Suprapubic skin (tissue), 4 donors: ENCODE measurements at regions not wholly inside any gene's neighbourhood (a gene's known extent, or its start where the extent isn't known, plus 50 kb on each side); places are given as distances from the start of the nearest gene placed in this dataset.

ENCODE experiments used
- DNase-seq, 2 donors: peaks; one replicate each; pipeline ENCODE4 v3.0.0-alpha.2; 2019; ENCODE audit warnings: low spot score in 2 of 2
- H3K27ac ChIP-seq: fragments of 200-600 bp; sonication (generic); one replicate; pipeline ENCODE4 v1.5.1; 2019
- H3K27me3 ChIP-seq: fragments of 200-600 bp; sonication (generic); one replicate; pipeline ENCODE4 v1.5.1; 2019
- H3K36me3 ChIP-seq: fragments of 200-600 bp; sonication (generic); one replicate; pipeline ENCODE4 v1.5.1; 2019
- H3K4me1 ChIP-seq: fragments of 200-600 bp; sonication (generic); one replicate; pipeline ENCODE4 v1.5.1; 2019
- H3K4me3 ChIP-seq: fragments of 200-600 bp; sonication (generic); one replicate; pipeline ENCODE4 v1.5.1; 2019; ENCODE audit warnings: mild to moderate bottlenecking
- H3K9me3 ChIP-seq: fragments of 200-600 bp; sonication (generic); one replicate; pipeline ENCODE4 v1.5.1; 2019
- EP300 ChIP-seq: sonication (generic); formaldehyde crosslinking; IDR thresholded peaks from one replicate; pipeline ENCODE4 v1.6.1; 2017; ENCODE audit warnings: antibody characterized with exemption
- POLR2A ChIP-seq, 2 donors: fragments of 450-650 bp; IDR thresholded peaks; one replicate each; pipeline ENCODE4 v1.6.1; 2017; ENCODE audit warnings: antibody characterized with exemption in 2 of 2, mild to moderate bottlenecking in 2 of 2, moderate library complexity in 2 of 2
- POLR2AphosphoS5 ChIP-seq, 3 donors: sonication (generic); formaldehyde crosslinking; IDR thresholded peaks; one replicate each; pipeline ENCODE4 v1.6.1; 2017; ENCODE audit warnings: antibody characterized with exemption in 3 of 3
- WGBS: methylation state at CpG from one replicate; pipeline ENCODE4 v1.1.5; 2018; 5-methylcytosine and 5-hydroxymethylcytosine counted together
- TF ChIP-seq, protein P1 (sequence below), 2 donors: fragments of 200-600 bp in 1 of 2; fragments of 450-650 bp in 1 of 2; sonication (generic) in 1 of 2; IDR thresholded peaks; one replicate each; pipeline ENCODE4 v1.5.1; 2016 to 2019; ENCODE audit warnings: antibody characterized with exemption in 2 of 2, mild to moderate bottlenecking in 1 of 2, moderate library complexity in 1 of 2

DNA sequence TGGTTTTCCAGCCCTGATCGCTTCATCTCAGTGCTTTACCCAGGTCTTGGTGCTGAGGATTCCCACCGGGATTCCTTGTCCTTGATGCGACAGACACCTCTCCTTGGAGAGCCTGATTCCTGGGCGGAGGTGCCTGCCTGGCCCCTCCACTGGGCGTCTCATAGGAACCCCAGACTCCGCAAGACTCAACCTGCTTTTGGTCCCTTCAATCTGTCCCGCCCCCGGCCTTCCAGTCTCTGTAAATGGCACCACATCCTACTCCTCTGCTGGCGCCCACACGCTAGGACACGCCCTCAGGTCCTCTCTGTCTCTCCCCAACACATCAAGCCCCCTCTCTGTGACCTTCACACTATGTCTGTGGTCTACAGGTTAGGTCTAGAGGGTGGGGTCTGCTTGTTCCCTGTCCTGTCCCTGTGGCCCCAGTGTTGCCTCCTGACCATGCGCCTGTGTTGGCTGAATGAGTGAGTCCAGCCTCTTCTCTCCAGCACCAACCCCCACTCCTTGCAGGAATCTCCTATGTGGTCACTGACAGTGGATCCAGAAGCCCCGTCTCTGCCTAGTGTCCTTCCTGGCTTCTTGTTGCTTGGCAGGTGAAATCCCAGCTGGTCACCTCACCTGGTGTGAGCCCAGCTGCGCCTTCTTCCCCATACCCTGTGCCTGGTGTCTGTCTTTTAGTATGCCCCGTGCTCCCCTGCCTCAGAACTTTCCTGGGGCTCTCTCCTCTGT is 119.7 kb upstream of the C1orf174 start:
- no peak for DNase-seq
- TF ChIP-seq POLR2AphosphoS5 (IDR thresholded peaks at IDR 0.05) (no peak), POLR2A (IDR thresholded peaks at IDR 0.05) (no peak), EP300 (no peak)
- TF ChIP-seq, protein P1, sequence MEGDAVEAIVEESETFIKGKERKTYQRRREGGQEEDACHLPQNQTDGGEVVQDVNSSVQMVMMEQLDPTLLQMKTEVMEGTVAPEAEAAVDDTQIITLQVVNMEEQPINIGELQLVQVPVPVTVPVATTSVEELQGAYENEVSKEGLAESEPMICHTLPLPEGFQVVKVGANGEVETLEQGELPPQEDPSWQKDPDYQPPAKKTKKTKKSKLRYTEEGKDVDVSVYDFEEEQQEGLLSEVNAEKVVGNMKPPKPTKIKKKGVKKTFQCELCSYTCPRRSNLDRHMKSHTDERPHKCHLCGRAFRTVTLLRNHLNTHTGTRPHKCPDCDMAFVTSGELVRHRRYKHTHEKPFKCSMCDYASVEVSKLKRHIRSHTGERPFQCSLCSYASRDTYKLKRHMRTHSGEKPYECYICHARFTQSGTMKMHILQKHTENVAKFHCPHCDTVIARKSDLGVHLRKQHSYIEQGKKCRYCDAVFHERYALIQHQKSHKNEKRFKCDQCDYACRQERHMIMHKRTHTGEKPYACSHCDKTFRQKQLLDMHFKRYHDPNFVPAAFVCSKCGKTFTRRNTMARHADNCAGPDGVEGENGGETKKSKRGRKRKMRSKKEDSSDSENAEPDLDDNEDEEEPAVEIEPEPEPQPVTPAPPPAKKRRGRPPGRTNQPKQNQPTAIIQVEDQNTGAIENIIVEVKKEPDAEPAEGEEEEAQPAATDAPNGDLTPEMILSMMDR (IDR thresholded peaks at IDR 0.05): no peak
- Histone ChIP-seq H3K9me3 (no peaks in the 10 kb centered on the region), H3K27me3 (peaks cover 34% of the 10 kb centered on the region), H3K4me3 (no peak overlapping the region), H3K27ac (no peak overlapping the region), H3K36me3 (no peaks in the 10 kb centered on the region), H3K4me1 (no peaks in the 10 kb centered on the region)
- 80% methylated on average over 15 of the region's 15 CpGs for WGBS

- Histone ChIP-seq H3K36me3 (no peaks in the 10 kb centered on the region), H3K27me3 (peaks cover 34% of the 10 kb centered on the region), H3K27ac (no peak overlapping the region), H3K4me1 (no peaks in the 10 kb centered on the region), H3K4me3 (no peak overlapping the region), H3K9me3 (no peaks in the 10 kb centered on the region)
- 72% methylated on average over 9 of the region's 9 CpGs for WGBS
- no peak for DNase-seq
- TF ChIP-seq EP300 (no peak), POLR2A (IDR thresholded peaks at IDR 0.05) (no peak), POLR2AphosphoS5 (IDR thresholded peaks at IDR 0.05) (no peak)
- TF ChIP-seq, protein P1 (IDR thresholded peaks at IDR 0.05): no peak
Observed at GRCh38 chr1:4020449-4020848, 120.4 kb upstream of the C1orf174 start.

DNA sequence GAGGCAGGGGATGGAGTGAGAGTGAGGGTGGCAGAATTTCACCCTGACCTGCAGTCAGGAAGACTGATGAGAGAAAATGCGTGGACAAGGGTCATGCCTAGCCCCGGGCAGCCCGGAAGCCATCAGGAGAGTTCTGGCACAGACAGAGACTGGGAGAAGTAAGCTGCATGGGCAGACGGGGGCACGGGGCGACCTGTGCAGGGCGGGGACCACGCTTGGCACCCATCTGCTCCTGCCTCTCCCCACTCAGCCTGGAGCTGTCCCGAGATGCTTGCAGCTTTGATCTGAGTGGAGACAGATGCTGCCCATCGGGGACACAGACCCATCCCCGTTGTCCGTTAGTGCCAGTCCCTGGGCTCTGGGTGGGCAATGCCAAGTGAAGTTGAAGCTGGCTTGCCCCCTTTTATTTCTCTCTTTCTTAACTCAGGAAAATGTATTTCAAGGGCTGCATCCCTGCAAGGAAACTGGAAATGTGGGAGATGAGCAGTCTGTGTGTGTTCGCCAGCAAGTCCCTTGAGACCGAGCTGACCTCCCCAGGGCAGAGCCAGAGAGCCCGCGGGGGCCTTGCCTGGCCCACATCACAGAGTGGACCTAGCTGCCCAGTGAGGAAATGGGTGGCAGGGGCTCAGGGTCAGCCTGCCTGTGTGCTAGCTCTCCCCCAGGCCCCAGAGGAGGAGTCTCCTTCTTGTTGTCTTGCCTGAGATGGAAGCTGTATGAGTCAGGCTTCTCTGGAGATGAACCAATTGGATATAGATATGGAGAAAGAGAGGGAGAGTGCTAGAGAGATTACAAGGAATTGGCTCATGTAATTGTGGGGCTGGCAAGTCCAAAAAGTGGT is 121.3 kb upstream of the C1orf174 start:
- Histone ChIP-seq H3K4me1 (no peaks in the 10 kb centered on the region), H3K27ac (no peak overlapping the region), H3K4me3 (no peak overlapping the region), H3K27me3 (peaks cover 34% of the 10 kb centered on the region), H3K36me3 (no peaks in the 10 kb centered on the region), H3K9me3 (no peaks in the 10 kb centered on the region)
- 69% methylated on average over 16 of the region's 16 CpGs for WGBS
- DNase-seq: no peak
- TF ChIP-seq POLR2AphosphoS5 (IDR thresholded peaks at IDR 0.05) (no peak), EP300 (no peak), POLR2A (IDR thresholded peaks at IDR 0.05) (no peak)
- TF ChIP-seq, protein P1 (IDR thresholded peaks at IDR 0.05): no peak

- TF ChIP-seq, protein P1 (IDR thresholded peaks at IDR 0.05): no peak
- no peak for TF ChIP-seq POLR2AphosphoS5 (IDR thresholded peaks at IDR 0.05)
- no peak for TF ChIP-seq POLR2A (IDR thresholded peaks at IDR 0.05)
- no peak for TF ChIP-seq EP300
- Histone ChIP-seq H3K9me3 (no peaks in the 10 kb centered on the region), H3K4me3 (no peak overlapping the region), H3K4me1 (no peaks in the 10 kb centered on the region), H3K36me3 (no peaks in the 10 kb centered on the region), H3K27ac (no peak overlapping the region), H3K27me3 (peaks cover 39% of the 10 kb centered on the region)
- WGBS: 73% methylated on average over 3 of the region's 3 CpGs
- DNase-seq: no peak
Observed at GRCh38 chr1:4021974-4022268, 121.8 kb upstream of the C1orf174 start.

DNA sequence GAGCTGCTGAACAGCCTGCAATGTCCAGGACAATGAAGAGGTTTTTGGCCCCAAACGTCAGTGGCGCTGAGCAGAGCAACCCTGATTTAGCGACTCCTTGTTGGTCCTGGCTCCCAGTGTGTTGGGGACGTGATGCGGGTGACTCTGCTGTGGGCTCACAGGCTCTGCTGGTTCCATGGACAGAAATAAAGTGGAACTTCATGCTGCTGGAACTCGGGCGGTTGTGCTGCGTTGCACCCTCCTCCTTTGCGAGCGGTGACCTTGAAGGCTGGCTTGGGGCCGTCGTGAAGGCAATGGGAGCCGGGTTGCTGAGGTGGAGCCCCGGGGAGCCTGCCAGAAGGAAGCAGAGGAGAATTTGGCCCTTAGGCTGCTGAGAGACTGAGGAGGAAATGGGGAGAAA is 122.6 kb upstream of the C1orf174 start:
- H3K27me3 ChIP-seq: peaks cover 47% of the 10 kb centered on the region
- no peaks in the 10 kb centered on the region for H3K4me1 ChIP-seq
- no peak overlapping the region for H3K27ac ChIP-seq
- WGBS: 81% methylated on average over 14 of the region's 14 CpGs
- H3K4me3 ChIP-seq: no peak overlapping the region
- TF ChIP-seq POLR2AphosphoS5 (IDR thresholded peaks at IDR 0.05) (no peak), EP300 (no peak), POLR2A (IDR thresholded peaks at IDR 0.05) (no peak)
- TF ChIP-seq, protein P1 (IDR thresholded peaks at IDR 0.05): no peak
- H3K9me3 ChIP-seq: no peaks in the 10 kb centered on the region
- no peak for DNase-seq
- no peaks in the 10 kb centered on the region for H3K36me3 ChIP-seq
